BE2C (cell line): ENCODE measurements at regions not wholly inside any gene's neighbourhood (a gene's known extent, or its start where the extent isn't known, plus 50 kb on each side); places are given as distances from the start of the nearest gene placed in this dataset.

Experiments
- DNase-seq: peaks from one replicate; pipeline ENCODE4 v3.0.0-alpha.2; 2020
- H3K27me3 ChIP-seq: fragments of 250-450 bp; sonication (Bioruptor Pico); 2 replicates; pipeline ENCODE4 v1.5.1; 2020; ENCODE audit warnings: mild to moderate bottlenecking
- H3K36me3 ChIP-seq: fragments of 250-450 bp; sonication (Bioruptor Pico); 2 replicates; pipeline ENCODE4 v1.5.1; 2020; ENCODE audit warnings: mild to moderate bottlenecking
- H3K4me1 ChIP-seq: fragments of 250-450 bp; sonication (Bioruptor Pico); 2 replicates; pipeline ENCODE4 v1.5.1; 2020
- H3K4me3 ChIP-seq: 2 replicates; pipeline ENCODE4 v1.5.1; 2011; ENCODE audit warnings: low read depth, low read length
- H3K9me3 ChIP-seq: fragments of 250-450 bp; sonication (Bioruptor Pico); 2 replicates; pipeline ENCODE4 v1.5.1; 2020
- CTCF ChIP-seq: IDR thresholded peaks from 2 replicates; pipeline ENCODE4 v1.5.1; 2012; ENCODE audit warnings: mild to moderate bottlenecking, low read depth, low read length

- no peaks in the 10 kb centered on the region for H3K4me1 ChIP-seq
- H3K4me3 ChIP-seq, result no peak overlapping the region
- no peaks in the 10 kb centered on the region for H3K36me3 ChIP-seq
- no peak for TF ChIP-seq CTCF
- no peaks in the 10 kb centered on the region for H3K9me3 ChIP-seq
- H3K27me3 ChIP-seq, result no peaks in the 10 kb centered on the region
- DNase-seq, result no peak
Observed at GRCh38 chr11:45715418-45715817, 50.0 kb upstream of the CHST1 start.
